ENCODE measurements at regions not wholly inside any gene's neighbourhood (a gene's known extent, or its start where the extent isn't known, plus 50 kb on each side); places are given as distances from the start of the nearest gene placed in this dataset.

DNA sequence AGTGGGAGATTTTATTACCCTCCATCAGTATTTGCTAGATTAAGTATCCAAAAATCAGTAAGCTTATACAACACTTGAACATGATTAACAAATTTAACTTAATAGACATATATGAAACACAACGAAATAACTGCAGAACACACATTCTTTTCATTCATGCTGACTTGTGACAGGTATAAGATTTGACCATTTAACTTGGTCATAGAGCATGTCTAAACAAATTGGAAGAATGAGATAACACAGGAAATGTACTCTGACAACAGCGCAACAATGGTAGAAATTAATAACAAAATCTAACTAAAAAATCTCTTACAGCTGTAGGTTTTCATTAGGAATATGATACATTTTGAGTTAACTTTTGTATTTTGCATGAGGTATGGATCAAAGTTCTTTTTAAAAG, 62.4 kb upstream of the TTLL7 start:
- no peak for TF ChIP-seq EZH2phosphoT487 (IDR thresholded peaks at IDR 0.05; ENCODE audit: low read depth)
- TF ChIP-seq, protein P1, sequence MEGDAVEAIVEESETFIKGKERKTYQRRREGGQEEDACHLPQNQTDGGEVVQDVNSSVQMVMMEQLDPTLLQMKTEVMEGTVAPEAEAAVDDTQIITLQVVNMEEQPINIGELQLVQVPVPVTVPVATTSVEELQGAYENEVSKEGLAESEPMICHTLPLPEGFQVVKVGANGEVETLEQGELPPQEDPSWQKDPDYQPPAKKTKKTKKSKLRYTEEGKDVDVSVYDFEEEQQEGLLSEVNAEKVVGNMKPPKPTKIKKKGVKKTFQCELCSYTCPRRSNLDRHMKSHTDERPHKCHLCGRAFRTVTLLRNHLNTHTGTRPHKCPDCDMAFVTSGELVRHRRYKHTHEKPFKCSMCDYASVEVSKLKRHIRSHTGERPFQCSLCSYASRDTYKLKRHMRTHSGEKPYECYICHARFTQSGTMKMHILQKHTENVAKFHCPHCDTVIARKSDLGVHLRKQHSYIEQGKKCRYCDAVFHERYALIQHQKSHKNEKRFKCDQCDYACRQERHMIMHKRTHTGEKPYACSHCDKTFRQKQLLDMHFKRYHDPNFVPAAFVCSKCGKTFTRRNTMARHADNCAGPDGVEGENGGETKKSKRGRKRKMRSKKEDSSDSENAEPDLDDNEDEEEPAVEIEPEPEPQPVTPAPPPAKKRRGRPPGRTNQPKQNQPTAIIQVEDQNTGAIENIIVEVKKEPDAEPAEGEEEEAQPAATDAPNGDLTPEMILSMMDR (IDR thresholded peaks at IDR 0.05; ENCODE audit: low read depth, low read length) = no peak

Measured in OCI-LY3 (cell line).